ENCODE measurements at regions not wholly inside any gene's neighbourhood (a gene's known extent, or its start where the extent isn't known, plus 50 kb on each side); places are given as distances from the start of the nearest gene placed in this dataset.

GRCh38 chr6:144845186-144845585, 560.1 kb downstream of the UTRN start:
- TF ChIP-seq CTCF (IDR thresholded peaks at IDR 0.05) (no peak), POLR2AphosphoS5 (IDR thresholded peaks at IDR 0.05) (no peak)

Data from upper lobe of left lung (tissue), 4 donors.